LNCAP (cell line): ENCODE measurements at regions not wholly inside any gene's neighbourhood (a gene's known extent, or its start where the extent isn't known, plus 50 kb on each side); places are given as distances from the start of the nearest gene placed in this dataset.

Source experiments
- CTCF ChIP-seq: fragments of 450-650 bp; IDR thresholded peaks from 2 replicates; pipeline ENCODE4 v1.5.1; 2017; ENCODE audit warnings: mild to moderate bottlenecking

GRCh38 chr9:119829748-119830147 is 460.5 kb upstream of the BRINP1 start:
- TF ChIP-seq CTCF, result no peak

- no peak for TF ChIP-seq CTCF
Observed at GRCh38 chr9:119829186-119829585, 460.0 kb upstream of the BRINP1 start.

- no peak for TF ChIP-seq CTCF
Observed at GRCh38 chr9:119827526-119827925, 458.3 kb upstream of the BRINP1 start.

GRCh38 chr9:119827126-119827525 is 457.9 kb upstream of the BRINP1 start:
- TF ChIP-seq CTCF, result no peak

- TF ChIP-seq CTCF, result no peak
Observed at GRCh38 chr9:119818726-119819435, 449.6 kb upstream of the BRINP1 start.

- TF ChIP-seq CTCF, result no peak
Observed at GRCh38 chr9:119810645-119811429, 441.6 kb upstream of the BRINP1 start.

- no peak for TF ChIP-seq CTCF
Observed at GRCh38 chr9:119803679-119804078, 434.4 kb upstream of the BRINP1 start.
